GM12875 (cell line): ENCODE measurements at regions not wholly inside any gene's neighbourhood (a gene's known extent, or its start where the extent isn't known, plus 50 kb on each side); places are given as distances from the start of the nearest gene placed in this dataset.
"Not testable (repeated sequence)": the region's sequence is repeated elsewhere in the genome, so short reads cannot be mapped to it uniquely, and the experiment has no call there.

Experiments
- H3K4me3 ChIP-seq: one replicate; pipeline ENCODE4 v1.5.1; 2011; ENCODE audit warnings: low read depth, low read length, control low read depth
- CTCF ChIP-seq: IDR thresholded peaks from 2 replicates; pipeline ENCODE4 v1.5.1; 2011; ENCODE audit warnings: low read depth, mild to moderate bottlenecking, control low read depth, inconsistent platforms, low read length, moderate library complexity, borderline replicate concordance; ENCODE audit not compliant: insufficient read depth

- no peak for TF ChIP-seq CTCF
- no peak overlapping the region for H3K4me3 ChIP-seq
These were observed 145.7 kb downstream of the AKAP11 start for GRCh38 chr13:42417626-42418025.

- no peak overlapping the region for H3K4me3 ChIP-seq
- TF ChIP-seq CTCF = no peak
These were observed 146.2 kb downstream of the AKAP11 start for GRCh38 chr13:42418184-42418583.

GRCh38 chr13:42420304-42420703 lies 148.4 kb downstream of the AKAP11 start:
- TF ChIP-seq CTCF = no peak
- H3K4me3 ChIP-seq = no peak overlapping the region

GRCh38 chr13:42422681-42423080 lies 150.7 kb downstream of the AKAP11 start:
- no peak for TF ChIP-seq CTCF

GRCh38 chr13:42424182-42424581 lies 149.8 kb upstream of the TNFSF11 start:
- no peak overlapping the region for H3K4me3 ChIP-seq

More at GRCh38 chr13:42422681-42423080, 150.7 kb downstream of the AKAP11 start:
- no peak overlapping the region for H3K4me3 ChIP-seq

GRCh38 chr13:42445354-42445753 lies 128.6 kb upstream of the TNFSF11 start:
- no peak overlapping the region for H3K4me3 ChIP-seq
- TF ChIP-seq CTCF = no peak

More at GRCh38 chr13:42424182-42424581, 149.8 kb upstream of the TNFSF11 start:
- TF ChIP-seq CTCF = no peak

- H3K4me3 ChIP-seq = not testable (repeated sequence)
These were observed 127.4 kb upstream of the TNFSF11 start for GRCh38 chr13:42446597-42446996.

- no peak for TF ChIP-seq CTCF
- no peak overlapping the region for H3K4me3 ChIP-seq
These were observed 120.8 kb upstream of the TNFSF11 start for GRCh38 chr13:42453091-42453645.
